ENCODE measurements at regions not wholly inside any gene's neighbourhood (a gene's known extent, or its start where the extent isn't known, plus 50 kb on each side); places are given as distances from the start of the nearest gene placed in this dataset.
"Not testable (repeated sequence)": the region's sequence is repeated elsewhere in the genome, so short reads cannot be mapped to it uniquely, and the experiment has no call there.

DNA sequence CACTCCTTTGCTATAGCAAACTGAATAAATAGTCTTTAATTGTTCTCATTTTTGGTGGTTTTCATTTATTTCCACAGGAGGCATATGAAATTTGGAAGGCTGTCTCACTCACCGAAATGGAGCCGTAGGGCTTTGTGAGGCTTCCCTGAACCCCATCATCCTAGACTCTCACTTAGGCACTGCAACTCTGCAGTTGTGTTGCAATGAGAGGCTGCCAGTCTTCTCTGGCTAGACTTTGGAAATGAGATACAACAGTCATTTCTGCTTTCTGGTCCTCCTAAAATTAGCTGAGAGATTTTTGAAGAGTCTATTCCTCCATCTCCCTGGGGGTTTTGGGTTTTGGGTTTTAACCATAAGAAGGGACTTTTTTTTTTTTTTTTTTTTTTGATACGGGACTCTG, 146.5 kb downstream of the SH3BGRL start:
- no peak for DNase-seq

DNA sequence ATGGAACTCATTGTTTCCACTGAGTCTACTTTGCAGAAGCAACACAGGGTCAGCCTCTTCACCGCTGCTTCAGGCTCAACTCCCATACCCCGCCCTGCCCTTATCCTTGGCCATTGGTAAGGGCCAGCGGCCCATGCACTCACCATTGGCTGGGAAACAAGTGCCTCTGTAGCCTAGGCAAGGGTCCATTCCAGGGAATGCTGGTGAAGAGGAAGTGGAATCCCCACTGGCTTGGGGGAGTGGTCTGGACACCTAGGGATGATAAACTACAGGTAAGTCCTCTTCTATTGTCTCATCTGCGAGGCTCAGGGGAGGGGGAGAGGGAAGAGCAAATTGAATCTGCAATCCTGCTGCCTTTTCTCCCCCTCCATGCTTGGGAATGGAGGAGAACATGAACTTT, 153.1 kb downstream of the SH3BGRL start:
- no peak for DNase-seq

DNA sequence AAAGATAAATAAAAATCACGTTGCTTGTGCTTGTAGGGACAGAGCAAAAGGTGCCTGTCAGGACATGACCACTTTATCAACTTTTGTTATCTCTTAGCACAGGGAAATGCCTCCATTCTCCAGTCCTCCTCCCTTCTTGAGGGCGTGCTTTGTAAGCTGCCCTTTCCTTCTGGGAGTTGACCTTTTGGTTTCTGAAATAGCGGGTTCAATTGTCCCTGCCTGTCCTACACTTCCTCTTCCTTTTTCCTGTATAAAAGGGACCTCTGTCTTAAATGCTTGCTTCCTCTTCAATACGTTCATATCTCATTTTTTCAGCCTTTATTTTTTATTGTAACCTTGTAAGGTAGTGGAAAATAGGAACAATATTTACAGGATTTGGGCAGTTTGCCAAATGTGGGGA, 153.5 kb downstream of the SH3BGRL start:
- DNase-seq = no peak

DNA sequence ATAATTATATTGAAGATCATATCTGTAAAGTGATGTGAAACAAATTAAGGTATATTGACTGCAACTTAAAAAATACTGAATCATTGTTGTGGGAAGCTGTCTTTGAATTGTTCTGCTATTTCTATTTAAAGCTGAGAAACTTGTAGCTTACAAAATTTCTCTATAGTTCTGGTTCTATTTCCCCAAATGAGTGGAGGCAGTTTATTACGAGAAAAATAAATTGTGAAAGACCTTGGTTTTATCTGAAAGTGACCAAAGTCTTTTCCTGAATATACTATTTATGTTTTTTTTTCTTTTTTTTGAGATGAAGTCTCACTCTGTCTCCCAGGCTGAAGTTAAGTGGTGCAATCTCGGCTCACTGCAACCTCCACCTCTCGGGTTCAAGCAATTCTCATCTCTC, 165.4 kb downstream of the SH3BGRL start:
- DNase-seq = no peak

DNA sequence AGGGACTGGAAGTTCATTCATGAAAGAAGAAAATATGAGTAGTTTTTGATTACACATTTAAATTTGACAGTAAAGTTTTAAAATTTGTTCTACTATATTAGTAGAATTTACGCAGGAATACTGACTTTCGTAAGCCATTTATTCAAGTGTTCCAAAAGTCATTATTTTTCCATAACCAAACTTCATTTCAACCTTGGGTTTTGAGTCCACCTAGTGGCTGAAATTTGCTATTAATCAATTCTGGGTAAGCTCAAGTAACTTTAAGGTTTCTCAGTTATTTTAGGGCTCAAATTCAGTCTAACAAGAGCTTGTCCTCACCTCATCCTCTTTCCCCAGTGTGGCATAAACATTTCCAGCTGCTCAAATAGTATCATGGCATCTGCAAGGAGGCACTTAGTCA, 175.4 kb downstream of the SH3BGRL start:
- peak; percentile 10 for DNase-seq

DNA sequence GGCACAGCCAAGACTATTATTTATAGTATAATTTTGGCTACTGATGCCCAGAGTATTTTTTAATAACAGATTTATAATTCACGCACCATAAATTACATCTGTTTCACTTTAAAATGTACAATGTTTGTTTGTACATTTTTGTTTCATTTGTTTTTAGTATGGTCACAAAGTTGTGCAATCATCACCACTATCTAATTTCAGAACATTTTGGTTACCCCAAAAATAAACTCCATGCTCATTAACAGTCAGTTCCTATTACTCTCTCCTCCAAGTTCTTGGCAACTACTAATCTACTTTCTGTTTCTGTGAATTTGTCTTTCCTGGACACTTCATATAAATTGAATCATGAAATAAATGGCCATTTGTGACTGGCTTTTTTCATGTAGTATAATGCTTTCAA, 176.7 kb downstream of the SH3BGRL start:
- no peak for DNase-seq

DNA sequence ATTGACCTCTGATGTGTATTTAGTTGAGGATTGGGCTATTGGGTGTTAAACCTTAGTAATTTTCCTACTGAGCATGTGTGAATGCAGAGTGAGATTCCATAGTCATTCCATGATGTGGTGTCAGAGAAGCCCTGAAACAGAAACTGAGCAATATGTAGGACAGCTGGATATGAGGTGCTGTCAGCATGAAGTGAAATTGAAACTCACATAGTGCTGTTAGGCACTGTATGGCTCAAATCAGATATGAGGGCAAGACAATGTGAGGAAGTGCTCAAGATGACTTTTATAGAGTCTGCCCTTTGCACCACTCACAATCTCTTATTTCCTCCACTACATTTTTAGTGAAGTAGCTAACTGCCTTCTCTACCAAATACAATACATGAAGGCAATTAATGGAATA, 188.3 kb downstream of the SH3BGRL start:
- DNase-seq = no peak

DNA sequence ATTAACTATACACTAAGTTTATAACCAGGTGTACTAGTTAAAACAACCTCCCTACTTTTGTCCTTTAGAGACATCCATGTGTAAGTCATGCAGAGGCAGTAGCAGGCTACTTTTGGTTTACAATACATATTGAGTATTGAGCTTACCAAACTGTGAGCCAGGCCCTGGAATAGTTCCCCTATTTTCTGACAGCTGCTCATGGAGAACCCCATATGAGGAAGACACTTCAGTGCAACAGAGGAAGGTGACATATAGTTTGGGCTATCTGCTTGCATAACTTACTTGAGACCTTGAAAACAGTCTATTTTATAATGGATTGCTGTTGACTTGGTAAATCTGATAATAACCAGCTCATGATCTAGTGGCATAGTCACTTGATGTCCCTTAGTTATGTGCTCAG, 190.5 kb downstream of the SH3BGRL start:
- DNase-seq = no peak

DNA sequence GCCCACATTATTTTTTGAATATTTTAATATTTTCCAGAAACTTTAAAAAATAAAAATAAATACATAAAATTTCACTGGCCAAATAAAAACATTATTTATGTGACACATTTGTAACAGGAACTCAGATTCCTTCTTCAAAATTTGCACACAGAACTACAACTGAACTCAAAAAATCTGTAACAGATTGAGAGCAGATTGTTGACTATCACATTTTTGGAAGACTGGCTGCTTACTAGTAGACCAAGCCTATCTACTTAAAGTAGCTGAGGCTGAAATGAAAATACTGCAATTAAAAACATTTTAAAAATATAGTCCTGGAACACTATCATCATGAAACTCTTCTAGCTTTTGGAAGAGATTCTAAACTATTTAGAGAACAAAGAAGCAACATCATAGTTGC, 203.9 kb downstream of the SH3BGRL start:
- DNase-seq = no peak

DNA sequence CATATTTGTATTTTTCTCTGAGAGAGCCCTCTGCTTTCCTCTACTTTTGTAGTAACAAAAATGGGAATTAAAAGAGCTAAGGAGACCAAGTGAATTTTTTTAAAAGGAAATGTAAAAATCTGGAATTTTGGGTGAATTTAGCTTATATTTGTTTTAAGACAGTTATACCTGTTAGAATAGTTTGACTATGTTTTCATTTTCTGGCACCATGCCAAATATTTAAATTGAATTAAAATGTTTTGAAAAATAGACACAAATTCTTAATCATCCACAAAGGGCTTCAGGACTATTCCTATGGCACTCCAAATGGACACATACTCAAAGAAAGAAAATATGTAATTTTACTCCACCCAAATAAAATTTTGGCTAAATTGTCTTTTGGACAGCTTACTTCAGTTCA, 209.6 kb downstream of the SH3BGRL start:
- no peak for DNase-seq

DNA sequence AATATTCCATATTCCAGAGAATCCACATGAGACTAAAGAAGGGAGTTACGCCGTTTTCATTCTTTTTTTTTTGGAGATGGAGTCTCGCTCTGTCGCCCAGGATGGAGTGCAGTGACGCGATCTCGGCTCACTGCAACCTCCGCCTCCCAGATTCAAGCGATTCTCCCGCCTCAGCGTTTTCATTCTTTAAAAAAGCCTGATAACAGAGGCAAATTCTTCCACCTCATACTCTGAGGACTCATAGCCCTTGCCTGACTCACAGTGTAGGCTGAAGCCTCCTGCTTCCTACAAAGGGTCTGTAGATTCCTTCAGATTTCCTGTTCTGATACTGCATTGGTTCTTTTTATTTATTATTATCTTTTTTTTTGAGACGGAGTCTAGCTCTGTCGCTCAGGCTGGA, 210.5 kb downstream of the SH3BGRL start:
- DNase-seq = no peak

DNA sequence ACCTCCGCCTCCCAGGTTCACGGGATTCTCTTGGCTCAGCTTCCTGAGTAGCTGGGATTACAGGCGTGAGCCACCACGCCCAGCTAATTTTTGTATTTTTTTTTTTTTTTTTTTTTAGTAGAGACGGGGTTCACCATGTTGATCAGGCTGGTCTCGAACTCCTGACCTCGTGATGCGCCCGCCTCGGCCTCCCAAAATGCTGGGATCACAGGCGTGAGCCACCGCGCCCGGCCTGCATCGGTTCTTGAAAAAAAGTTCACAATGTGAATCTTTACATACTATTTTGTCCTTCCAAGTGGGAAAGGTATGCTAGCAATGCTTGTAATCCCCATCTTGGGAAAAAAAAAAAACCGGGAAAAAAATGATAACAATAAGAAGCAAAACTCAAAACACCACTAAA, 211.0 kb downstream of the SH3BGRL start:
- not testable (repeated sequence) for DNase-seq

DNA sequence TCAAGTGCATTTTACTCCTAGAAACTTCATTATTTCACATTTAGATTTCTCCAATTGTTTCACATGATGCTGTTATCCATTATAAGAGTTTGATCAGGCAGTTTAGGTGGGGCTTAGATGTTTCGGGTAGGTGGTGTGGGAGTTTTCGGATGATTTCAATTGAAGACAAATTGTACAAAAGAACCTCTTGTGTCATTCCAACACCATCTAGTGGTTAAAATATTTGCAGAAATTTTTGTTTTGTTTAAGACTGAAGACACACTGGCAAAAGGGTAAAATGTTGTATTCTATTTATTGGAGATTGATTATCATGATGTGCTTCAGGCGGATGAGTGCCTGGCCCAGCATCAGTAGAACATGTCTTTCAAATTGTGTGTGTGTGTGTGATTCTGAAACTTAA, 212.7 kb downstream of the SH3BGRL start:
- DNase-seq = no peak

All from CD4-positive, alpha-beta T cell treated with Interleukin-17A for 1 hour (primary cell).